Liver (tissue), 2 donors: ENCODE measurements at regions not wholly inside any gene's neighbourhood (a gene's known extent, or its start where the extent isn't known, plus 50 kb on each side); places are given as distances from the start of the nearest gene placed in this dataset.

Experiments
- NR2F2 ChIP-seq: IDR thresholded peaks from 2 replicates; pipeline ENCODE4 v1.6.1; 2016; ENCODE audit warnings: antibody characterized with exemption
- RAD21 ChIP-seq, 2 donors: IDR thresholded peaks; 2 replicates each; pipeline ENCODE4 v1.6.1; 2016; ENCODE audit warnings: antibody characterized with exemption in 2 of 2, mild to moderate bottlenecking in 2 of 2
- donor health status: healthy.

- TF ChIP-seq NR2F2, result no peak
- no peak for TF ChIP-seq RAD21 (IDR thresholded peaks at IDR 0.05)
These were observed 87.4 kb upstream of the BACE2 start for GRCh38 chr21:41080485-41081121.
